B cell (primary cell): ENCODE measurements at regions not wholly inside any gene's neighbourhood (a gene's known extent, or its start where the extent isn't known, plus 50 kb on each side); places are given as distances from the start of the nearest gene placed in this dataset.

Source experiments
- ATAC-seq: fragments of 200-7000 bp; cut with Tn5 transposase; one replicate; pipeline ENCODE4 v1.10.0; 2021; ENCODE audit warnings: low read depth, mild to moderate bottlenecking, moderate number of reproducible peaks, moderate library complexity
- CTCF ChIA-PET: fragments of 350-600 bp; sonication (Branson Sonifier 250); formaldehyde crosslinking; loops from one replicate; lab custom pipeline; 2021; ENCODE audit warnings: antibody characterized with exemption, inconsistent platforms; lab: Charles Lee
- POLR2A ChIA-PET: fragments of 350-600 bp; sonication (Branson Sonifier 250); formaldehyde crosslinking; loops from one replicate; lab custom pipeline; 2021; ENCODE audit warnings: antibody characterized with exemption; lab: Charles Lee
- DNase-seq: peaks from one replicate; pipeline ENCODE4 v3.0.0; 2013
- H2AFZ ChIP-seq: 2 replicates; pipeline ENCODE4 v1.6.1; 2012; ENCODE audit warnings: mild to moderate bottlenecking, low read depth, low read length; ENCODE audit not compliant: insufficient read depth, poor library complexity, severe bottlenecking
- H3K27ac ChIP-seq, 2 donors: 1 replicate in 1 of 2; 2 replicates in 1 of 2; pipeline ENCODE4 v1.5.1; 2012 to 2013; ENCODE audit warnings: low read length in 2 of 2, mild to moderate bottlenecking in 2 of 2, moderate library complexity in 1 of 2
- H3K27me3 ChIP-seq, 4 experiments: fragments of 200-600 bp in 1 of 4; sonication (generic) in 1 of 4; replicated peaks in 1 of 4; 1 replicate in 2 of 4; 2 replicates in 2 of 4; pipeline versions ENCODE4 v1.6.1 to v1.7.0; 2013 to 2016; ENCODE audit warnings: low read length in 3 of 4, mild to moderate bottlenecking in 2 of 4, mixed read lengths in 1 of 4, moderate library complexity in 1 of 4; ENCODE audit not compliant: insufficient read depth in 4 of 4, control insufficient read depth in 3 of 4; ENCODE audit errors: control extremely low read depth in 1 of 4
- H3K36me3 ChIP-seq, 2 experiments: replicated peaks in 1 of 2; 1 replicate in 1 of 2; 2 replicates in 1 of 2; pipeline versions ENCODE4 v1.6.1 to v1.7.1; 2013; ENCODE audit warnings: low read length in 1 of 2; ENCODE audit not compliant: insufficient read depth in 2 of 2, control insufficient read depth in 1 of 2; ENCODE audit errors: control extremely low read depth in 1 of 2, extremely low read depth in 1 of 2
- H3K4me1 ChIP-seq, 2 donors: fragments of 200-600 bp in 1 of 2; sonication (generic) in 1 of 2; 1 replicate in 1 of 2; 2 replicates in 1 of 2; pipeline versions ENCODE4 v1.5.1 to v1.6.1; 2013 to 2017; ENCODE audit warnings: low read length in 2 of 2; ENCODE audit not compliant: control insufficient read depth in 2 of 2, insufficient read depth in 2 of 2
- H3K4me2 ChIP-seq: replicated peaks from 2 replicates; pipeline ENCODE3; 2012; ENCODE audit warnings: mild to moderate bottlenecking, low read depth, low read length; ENCODE audit not compliant: poor library complexity, severe bottlenecking
- H3K4me3 ChIP-seq, 5 experiments: fragments of 200-600 bp in 1 of 5; sonication (generic) in 1 of 5; 1 replicate in 3 of 5; 2 replicates in 2 of 5; pipeline versions ENCODE4 v1.5.1 to v1.7.0; 2011 to 2016; ENCODE audit warnings: low read length in 4 of 5, mild to moderate bottlenecking in 4 of 5, low read depth in 2 of 5, control low read depth in 1 of 5, moderate library complexity in 1 of 5; ENCODE audit not compliant: insufficient read depth in 1 of 5; ENCODE audit errors: control extremely low read depth in 1 of 5, extremely low read depth in 1 of 5
- H3K79me2 ChIP-seq: fragments of 200-600 bp; sonication (generic); one replicate; pipeline ENCODE4 v1.6.0; 2016; ENCODE audit warnings: low read length; ENCODE audit not compliant: control insufficient read depth, insufficient read depth
- H3K9ac ChIP-seq: fragments of 200-600 bp; sonication (generic); 2 replicates; pipeline ENCODE4 v1.6.1; 2017; ENCODE audit warnings: mild to moderate bottlenecking, low read length, moderate library complexity
- H3K9me3 ChIP-seq, 3 donors: one replicate each; pipeline versions ENCODE4 v1.6.1 to v1.7.1; 2013; ENCODE audit warnings: low read length in 2 of 3; ENCODE audit not compliant: control insufficient read depth in 2 of 3, insufficient read depth in 1 of 3; ENCODE audit errors: control extremely low read depth in 1 of 3
- H4K20me1 ChIP-seq: 2 replicates; pipeline ENCODE4 v1.6.0; 2012; ENCODE audit warnings: mild to moderate bottlenecking, low read length; ENCODE audit not compliant: insufficient read depth, control insufficient read depth, poor library complexity, severe bottlenecking
- H3K27ac Mint-ChIP-seq: one replicate; pipeline ENCODE4 v1.8.0; 2021; ENCODE audit warnings: mixed read lengths
- H3K27me3 Mint-ChIP-seq: one replicate; pipeline ENCODE4 v1.8.0; 2021; ENCODE audit warnings: mixed read lengths
- H3K4me1 Mint-ChIP-seq: one replicate; pipeline ENCODE4 v1.8.0; 2021; ENCODE audit warnings: mixed read lengths
- H3K4me3 Mint-ChIP-seq: one replicate; pipeline ENCODE4 v1.8.0; 2021; ENCODE audit warnings: mixed read lengths
- H3K9me3 Mint-ChIP-seq: one replicate; pipeline ENCODE4 v1.8.0; 2022; ENCODE audit warnings: mixed read lengths; ENCODE audit not compliant: insufficient read depth
- EZH2 ChIP-seq: IDR thresholded peaks from 2 replicates; pipeline ENCODE4 v1.6.1; 2012; ENCODE audit warnings: borderline replicate concordance, low read depth, mild to moderate bottlenecking, moderate library complexity, low read length; ENCODE audit not compliant: insufficient read depth, poor library complexity, severe bottlenecking
- WGBS: methylation state at CpG from one replicate; pipeline ENCODE4 v1.1.5; 2013; ENCODE audit warnings: missing lambda C conversion rate; ENCODE audit not compliant: insufficient coverage; 5-methylcytosine and 5-hydroxymethylcytosine counted together
- intact Hi-C: fragments of 100-400 bp; cut with micrococcal nuclease; formaldehyde crosslinking; loops from one replicate; pipeline ENCODE4 v1.10.0; 2022
- TF ChIP-seq, protein P1 (sequence below): fragments of 200-600 bp; IDR thresholded peaks from one replicate; pipeline ENCODE4 v1.8.0; 2022; ENCODE audit warnings: antibody characterized with exemption, mild to moderate bottlenecking

DNA sequence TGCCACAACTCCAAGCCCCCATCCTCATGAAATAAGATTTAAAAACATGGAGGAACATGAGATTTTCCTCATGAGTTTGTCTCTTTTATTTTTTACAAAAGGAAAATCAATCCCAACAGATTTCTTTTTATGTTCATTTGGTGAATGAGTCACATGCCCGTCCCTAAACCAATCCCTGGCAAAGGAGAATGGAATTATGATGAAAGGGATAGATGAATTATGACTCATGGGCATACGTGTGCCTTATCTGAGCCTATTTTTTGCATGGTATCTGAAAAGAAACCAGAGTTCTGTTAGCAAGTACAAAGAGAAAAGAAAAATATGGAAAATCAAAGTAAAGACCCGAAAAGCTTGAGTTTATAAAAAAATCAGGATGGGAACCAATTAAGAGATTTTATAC, 267.5 kb upstream of the TMEM161B start:
- H3K4me3 ChIP-seq: no peak overlapping the region
- no peaks in the 10 kb centered on the region for H3K79me2 ChIP-seq
- H3K9ac ChIP-seq: no peak overlapping the region
- H3K27ac Mint-ChIP-seq: no peak overlapping the region
- no peaks in the 10 kb centered on the region for H3K36me3 ChIP-seq
- H2AFZ ChIP-seq: no peak overlapping the region
- no peak overlapping the region for H3K4me3 Mint-ChIP-seq
- ChIA-PET CTCF (no interaction called here), POLR2A (no interaction called here)
- H3K27me3 ChIP-seq: no peaks in the 10 kb centered on the region
- intact Hi-C loops: no loop called here
- DNase-seq: no peak
- no peaks in the 10 kb centered on the region for H3K4me1 ChIP-seq
- peaks cover 17% of the 10 kb centered on the region for H3K27me3 Mint-ChIP-seq
- no peaks in the 10 kb centered on the region for H3K9me3 ChIP-seq
- TF ChIP-seq EZH2: no peak
- TF ChIP-seq, protein P1, sequence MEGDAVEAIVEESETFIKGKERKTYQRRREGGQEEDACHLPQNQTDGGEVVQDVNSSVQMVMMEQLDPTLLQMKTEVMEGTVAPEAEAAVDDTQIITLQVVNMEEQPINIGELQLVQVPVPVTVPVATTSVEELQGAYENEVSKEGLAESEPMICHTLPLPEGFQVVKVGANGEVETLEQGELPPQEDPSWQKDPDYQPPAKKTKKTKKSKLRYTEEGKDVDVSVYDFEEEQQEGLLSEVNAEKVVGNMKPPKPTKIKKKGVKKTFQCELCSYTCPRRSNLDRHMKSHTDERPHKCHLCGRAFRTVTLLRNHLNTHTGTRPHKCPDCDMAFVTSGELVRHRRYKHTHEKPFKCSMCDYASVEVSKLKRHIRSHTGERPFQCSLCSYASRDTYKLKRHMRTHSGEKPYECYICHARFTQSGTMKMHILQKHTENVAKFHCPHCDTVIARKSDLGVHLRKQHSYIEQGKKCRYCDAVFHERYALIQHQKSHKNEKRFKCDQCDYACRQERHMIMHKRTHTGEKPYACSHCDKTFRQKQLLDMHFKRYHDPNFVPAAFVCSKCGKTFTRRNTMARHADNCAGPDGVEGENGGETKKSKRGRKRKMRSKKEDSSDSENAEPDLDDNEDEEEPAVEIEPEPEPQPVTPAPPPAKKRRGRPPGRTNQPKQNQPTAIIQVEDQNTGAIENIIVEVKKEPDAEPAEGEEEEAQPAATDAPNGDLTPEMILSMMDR: no peak
- no peaks in the 10 kb centered on the region for H3K4me1 Mint-ChIP-seq
- no peak overlapping the region for H3K27ac ChIP-seq
- no peak overlapping the region for H3K4me2 ChIP-seq
- H4K20me1 ChIP-seq: no peaks in the 10 kb centered on the region
- no peak for ATAC-seq
- WGBS: 77% methylated on average over 2 of the region's 3 CpGs
- H3K9me3 Mint-ChIP-seq: no peaks in the 10 kb centered on the region

GRCh38 chr5:88524941-88525340, 256.3 kb upstream of the TMEM161B start:
- H3K4me3 Mint-ChIP-seq: no peak overlapping the region
- ATAC-seq (no peak), DNase-seq (no peak)
- intact Hi-C loops: no loop called here
- H3K27me3 ChIP-seq: no peaks in the 10 kb centered on the region
- no peak overlapping the region for H2AFZ ChIP-seq
- H3K9me3 Mint-ChIP-seq: no peaks in the 10 kb centered on the region
- no peak overlapping the region for H3K9ac ChIP-seq
- H3K4me2 ChIP-seq: no peak overlapping the region
- no peaks in the 10 kb centered on the region for H4K20me1 ChIP-seq
- CTCF ChIA-PET: no interaction called here
- no peak overlapping the region for H3K27ac Mint-ChIP-seq
- no CpG with 5 or more reads among the region's 3 CpGs for WGBS
- no peaks in the 10 kb centered on the region for H3K4me1 Mint-ChIP-seq
- peaks cover 3% of the 10 kb centered on the region for H3K27me3 Mint-ChIP-seq
- no peak for TF ChIP-seq EZH2
- TF ChIP-seq, protein P1: no peak
- H3K4me3 ChIP-seq: no peak overlapping the region
- no peaks in the 10 kb centered on the region for H3K36me3 ChIP-seq
- H3K79me2 ChIP-seq: no peaks in the 10 kb centered on the region
- no peaks in the 10 kb centered on the region for H3K4me1 ChIP-seq
- no peak overlapping the region for H3K27ac ChIP-seq
- POLR2A ChIA-PET: no interaction called here
- H3K9me3 ChIP-seq: no peaks in the 10 kb centered on the region
